H9 (cell line): ENCODE measurements at regions not wholly inside any gene's neighbourhood (a gene's known extent, or its start where the extent isn't known, plus 50 kb on each side); places are given as distances from the start of the nearest gene placed in this dataset.
A peak's percentile ranks its signal among the peaks of the same experiment; 100 is the strongest.

Experiments used
- DNase-seq: peaks from one replicate; pipeline ENCODE4 v3.0.0-alpha.2; 2017
- H2AFZ ChIP-seq: one replicate; pipeline ENCODE4 v1.6.1; 2013; ENCODE audit warnings: mild to moderate bottlenecking, low read length, control low read depth, moderate library complexity
- H2AK5ac ChIP-seq: 2 replicates; pipeline ENCODE4 v1.6.1; 2013; ENCODE audit warnings: low read length, control low read depth, mixed read lengths; ENCODE audit not compliant: insufficient read length
- H2BK120ac ChIP-seq: one replicate; pipeline ENCODE4 v1.6.1; 2013; ENCODE audit warnings: low read depth, mild to moderate bottlenecking, low read length, control low read depth, inconsistent platforms; ENCODE audit not compliant: poor library complexity, severe bottlenecking
- H2BK12ac ChIP-seq: 2 replicates; pipeline ENCODE4 v1.6.1; 2013; ENCODE audit warnings: low read length, control low read depth, mixed read lengths, low read depth; ENCODE audit not compliant: insufficient read length
- H2BK15ac ChIP-seq: 2 replicates; pipeline ENCODE4 v1.6.1; 2013; ENCODE audit warnings: low read depth, low read length, control low read depth
- H2BK20ac ChIP-seq: one replicate; pipeline ENCODE4 v1.6.1; 2013; ENCODE audit warnings: low read depth, mild to moderate bottlenecking, low read length, control low read depth, inconsistent platforms; ENCODE audit not compliant: poor library complexity, severe bottlenecking
- H2BK5ac ChIP-seq: 2 replicates; pipeline ENCODE4 v1.6.1; 2013; ENCODE audit warnings: low read length, control low read depth, mixed read lengths; ENCODE audit not compliant: insufficient read length
- H3K14ac ChIP-seq: 2 replicates; pipeline ENCODE4 v1.6.1; 2013; ENCODE audit warnings: low read length, control low read depth; ENCODE audit not compliant: insufficient read depth
- H3K18ac ChIP-seq: 2 replicates; pipeline ENCODE4 v1.6.1; 2013; ENCODE audit warnings: low read depth, mild to moderate bottlenecking, mixed read lengths, low read length, control low read depth; ENCODE audit not compliant: insufficient read length
- H3K23ac ChIP-seq: 2 replicates; pipeline ENCODE4 v1.6.1; 2013; ENCODE audit warnings: low read length, control low read depth, mixed read lengths, low read depth; ENCODE audit not compliant: insufficient read length
- H3K23me2 ChIP-seq: 2 replicates; pipeline ENCODE4 v1.6.1; 2013; ENCODE audit warnings: low read depth, mild to moderate bottlenecking, mixed read lengths, low read length, control low read depth; ENCODE audit not compliant: insufficient read length, poor library complexity, severe bottlenecking
- H3K27ac ChIP-seq: 2 replicates; pipeline ENCODE4 v1.5.1; 2013; ENCODE audit warnings: low read length, control low read depth, mixed read lengths, low read depth; ENCODE audit not compliant: insufficient read length
- H3K27me3 ChIP-seq: 2 replicates; pipeline ENCODE4 v1.6.1; 2013; ENCODE audit warnings: low read length, control low read depth, inconsistent platforms; ENCODE audit not compliant: insufficient read depth
- H3K4ac ChIP-seq: 2 replicates; pipeline ENCODE4 v1.6.1; 2013; ENCODE audit warnings: low read depth, mild to moderate bottlenecking, control low read depth, inconsistent platforms, low read length, moderate library complexity
- H3K4me1 ChIP-seq: 2 replicates; pipeline ENCODE4 v1.6.1; 2013; ENCODE audit warnings: low read length, control low read depth, inconsistent platforms; ENCODE audit not compliant: insufficient read depth
- H3K4me2 ChIP-seq: 2 replicates; pipeline ENCODE4 v1.6.1; 2013; ENCODE audit warnings: low read length, control low read depth, mixed read lengths; ENCODE audit not compliant: insufficient read length, insufficient read depth
- H3K56ac ChIP-seq: 2 replicates; pipeline ENCODE4 v1.6.1; 2013; ENCODE audit warnings: low read depth, mild to moderate bottlenecking, mixed read lengths, low read length, control low read depth; ENCODE audit not compliant: insufficient read length
- H3K79me1 ChIP-seq: 2 replicates; pipeline ENCODE4 v1.6.1; 2013; ENCODE audit warnings: low read depth, mild to moderate bottlenecking, moderate library complexity, low read length, control low read depth, inconsistent platforms; ENCODE audit not compliant: insufficient read depth, poor library complexity, severe bottlenecking
- H3K79me2 ChIP-seq: 2 replicates; pipeline ENCODE4 v1.6.1; 2013; ENCODE audit warnings: low read length, control low read depth, inconsistent platforms; ENCODE audit not compliant: insufficient read depth
- H3K9ac ChIP-seq: 2 replicates; pipeline ENCODE4 v1.6.1; 2013; ENCODE audit warnings: low read length, control low read depth, mixed read lengths; ENCODE audit not compliant: insufficient read length; ENCODE audit errors: extremely low read depth
- H3K9me3 ChIP-seq: one replicate; pipeline ENCODE4 v1.6.1; 2013; ENCODE audit warnings: low read depth, low read length, inconsistent platforms; ENCODE audit not compliant: control insufficient read depth
- H3T11ph ChIP-seq: one replicate; pipeline ENCODE4 v1.6.1; 2013; ENCODE audit warnings: mild to moderate bottlenecking, low read length, control low read depth, inconsistent platforms
- H4K20me1 ChIP-seq: one replicate; pipeline ENCODE4 v1.6.1; 2013; ENCODE audit not compliant: control insufficient read depth, insufficient read length, insufficient read depth
- H4K5ac ChIP-seq: 2 replicates; pipeline ENCODE4 v1.6.1; 2013; ENCODE audit warnings: low read depth, mild to moderate bottlenecking, mixed read lengths, low read length, control low read depth; ENCODE audit not compliant: insufficient read length
- H4K8ac ChIP-seq: replicated peaks from 2 replicates; pipeline ENCODE4 v1.6.1; 2013; ENCODE audit warnings: low read length, control low read depth, mixed read lengths, low read depth; ENCODE audit not compliant: insufficient read length
- H4K91ac ChIP-seq: 2 replicates; pipeline ENCODE4 v1.6.1; 2013; ENCODE audit warnings: low read depth, mild to moderate bottlenecking, moderate library complexity, mixed read lengths, low read length, control low read depth; ENCODE audit not compliant: insufficient read length
- H3K27ac Mint-ChIP-seq, 3 experiments: 2 replicates in 2 of 3; 3 replicates in 1 of 3; pipeline ENCODE4 v1.8.0; 2020 to 2021; ENCODE audit warnings: mixed read lengths in 3 of 3, mild to moderate bottlenecking in 1 of 3, moderate library complexity in 1 of 3
- H3K27me3 Mint-ChIP-seq: 2 replicates; pipeline ENCODE4 v1.8.0; 2021; ENCODE audit warnings: low read depth, mild to moderate bottlenecking, moderate library complexity, mixed read lengths
- H3K36me3 Mint-ChIP-seq, 3 experiments: 2 replicates in 2 of 3; 3 replicates in 1 of 3; pipeline ENCODE4 v1.8.0; 2020 to 2021; ENCODE audit warnings: low read depth in 3 of 3, mixed read lengths in 3 of 3; ENCODE audit not compliant: insufficient read depth in 1 of 3
- H3K4me1 Mint-ChIP-seq, 2 experiments: 2 replicates each; pipeline ENCODE4 v1.8.0; 2020; ENCODE audit warnings: mixed read lengths in 2 of 2
- H3K4me3 Mint-ChIP-seq, 2 experiments: 2 replicates in 1 of 2; 3 replicates in 1 of 2; pipeline ENCODE4 v1.8.0; 2020 to 2021; ENCODE audit warnings: mild to moderate bottlenecking in 2 of 2, mixed read lengths in 2 of 2, moderate library complexity in 1 of 2
- H3K9me3 Mint-ChIP-seq, 2 experiments: 2 replicates in 1 of 2; 3 replicates in 1 of 2; pipeline ENCODE4 v1.8.0; 2020; ENCODE audit warnings: mild to moderate bottlenecking in 2 of 2, mixed read lengths in 2 of 2, moderate library complexity in 1 of 2
- CTCF ChIP-seq: fragments of 200-600 bp; sonication (generic); conservative IDR thresholded peaks from 3 replicates; pipeline ENCODE4 v1.8.0; 2021; ENCODE audit warnings: antibody characterized with exemption, mild to moderate bottlenecking
- WGBS: extraction: QIAGEN DNeasy Blood & Tissue Kit; methylation state at CpG from one replicate; pipeline ENCODE4 v1.1.7; 2013; ENCODE audit warnings: missing lambda C conversion rate, low lambda C conversion rate, mixed read lengths; ENCODE audit not compliant: insufficient read length; ENCODE audit errors: extremely low coverage; 5-methylcytosine and 5-hydroxymethylcytosine counted together

- H2BK12ac ChIP-seq, result no peak overlapping the region
- no peaks in the 10 kb centered on the region for H3K79me1 ChIP-seq
- H3K18ac ChIP-seq, result no peak overlapping the region
- H2BK15ac ChIP-seq, result no peak overlapping the region
- no peak overlapping the region for H2AK5ac ChIP-seq
- no peaks in the 10 kb centered on the region; the same call in 1 of the 2 replicates for H3K4me1 ChIP-seq
- H3K9ac ChIP-seq, result no peak overlapping the region
- H4K5ac ChIP-seq, result no peak overlapping the region
- H3K23ac ChIP-seq, result no peak overlapping the region
- no peak overlapping the region for H2BK120ac ChIP-seq
- no peak overlapping the region for H3K4me2 ChIP-seq
- no peak overlapping the region for H3T11ph ChIP-seq
- Mint-ChIP-seq H3K27ac (peak overlapping the region in 2 of 3 experiments; percentile 13 to 45; a peak in 1 of 7 replicates), H3K4me1 (peaks cover 14 to 18% of the 10 kb centered on the region in 2 experiments), H3K27me3 (no peaks in the 10 kb centered on the region), H3K4me3 (no peak overlapping the region), H3K9me3 (peaks cover 2 to 8% of the 10 kb centered on the region in 2 experiments; a peak in 2 of 5 replicates), H3K36me3 (peaks cover 0 to 5% (median 0%) of the 10 kb centered on the region in 3 experiments; a peak in 2 of 7 replicates)
- H4K8ac ChIP-seq, result no peak overlapping the region
- no peaks in the 10 kb centered on the region for H3K23me2 ChIP-seq
- no peak for TF ChIP-seq CTCF
- no peaks in the 10 kb centered on the region for H3K79me2 ChIP-seq
- H3K27me3 ChIP-seq, result no peaks in the 10 kb centered on the region
- no peak overlapping the region for H3K14ac ChIP-seq
- DNase-seq, result no peak
- H2AFZ ChIP-seq, result no peak overlapping the region
- no peak overlapping the region for H4K91ac ChIP-seq
- no peaks in the 10 kb centered on the region for H3K9me3 ChIP-seq
- no CpG with 5 or more reads among the region's 4 CpGs for WGBS
- H4K20me1 ChIP-seq, result no peaks in the 10 kb centered on the region
- H2BK5ac ChIP-seq, result no peak overlapping the region
- no peak overlapping the region for H3K56ac ChIP-seq
- no peak overlapping the region for H2BK20ac ChIP-seq
- H3K27ac ChIP-seq, result no peak overlapping the region
- no peak overlapping the region for H3K4ac ChIP-seq
These were observed 147.9 kb upstream of the EGR2 start for GRCh38 chr10:62964026-62964425.
